HG03439 (cell line): ENCODE measurements at regions not wholly inside any gene's neighbourhood (a gene's known extent, or its start where the extent isn't known, plus 50 kb on each side); places are given as distances from the start of the nearest gene placed in this dataset.
"Not testable (repeated sequence)": the region's sequence is repeated elsewhere in the genome, so short reads cannot be mapped to it uniquely, and the experiment has no call there.

Source experiments
- ATAC-seq: cut with Tn5 transposase; IDR thresholded peaks from one replicate; pipeline ENCODE4 v1.9.1; 2021; ENCODE audit warnings: mild to moderate bottlenecking, moderate library complexity; ENCODE audit not compliant: unreplicated experiment

- peak; percentile 81 for ATAC-seq
Observed at GRCh38 chr4:154164931-154165839, 326.4 kb downstream of the DCHS2 start.

DNA sequence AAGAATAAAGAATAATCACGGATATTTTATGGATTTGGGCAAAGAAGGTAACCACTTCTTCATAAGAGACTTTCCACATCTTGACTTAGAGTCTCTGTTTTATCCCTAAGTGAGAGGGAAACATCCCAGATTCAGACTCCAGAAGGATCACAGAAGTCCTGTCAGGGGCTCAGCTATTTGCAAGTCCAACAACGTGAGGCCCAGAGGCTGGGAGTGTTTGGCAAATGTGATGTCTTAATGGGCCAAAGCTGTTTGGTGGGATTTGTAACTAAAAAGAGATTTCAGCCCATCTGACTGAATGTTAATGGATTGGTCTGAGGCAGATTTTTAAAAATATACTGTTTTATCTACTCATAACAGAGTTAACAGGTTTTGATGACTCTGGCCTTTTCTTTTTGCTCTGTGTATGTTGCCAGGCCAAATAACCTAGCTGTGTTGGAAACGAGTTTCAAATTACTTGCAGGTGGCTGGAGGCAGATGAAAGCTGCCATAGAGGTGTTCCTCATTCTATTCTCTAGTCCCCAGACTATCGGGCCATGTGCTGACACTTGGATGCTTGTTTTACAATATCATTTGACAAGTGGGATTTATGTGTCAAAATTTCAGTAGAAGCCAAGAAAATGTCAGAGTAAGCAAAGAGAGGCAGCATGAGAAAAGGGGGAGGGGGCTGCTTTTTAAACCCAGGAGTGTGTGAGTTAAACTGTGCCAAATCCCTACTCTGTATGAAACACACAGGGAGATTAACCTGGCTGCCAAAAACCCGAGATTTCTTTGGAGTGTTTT lies 330.9 kb downstream of the DCHS2 start:
- ATAC-seq, result no peak

- ATAC-seq, result no peak
Observed at GRCh38 chr4:154158361-154159155, 333.0 kb downstream of the DCHS2 start.

DNA sequence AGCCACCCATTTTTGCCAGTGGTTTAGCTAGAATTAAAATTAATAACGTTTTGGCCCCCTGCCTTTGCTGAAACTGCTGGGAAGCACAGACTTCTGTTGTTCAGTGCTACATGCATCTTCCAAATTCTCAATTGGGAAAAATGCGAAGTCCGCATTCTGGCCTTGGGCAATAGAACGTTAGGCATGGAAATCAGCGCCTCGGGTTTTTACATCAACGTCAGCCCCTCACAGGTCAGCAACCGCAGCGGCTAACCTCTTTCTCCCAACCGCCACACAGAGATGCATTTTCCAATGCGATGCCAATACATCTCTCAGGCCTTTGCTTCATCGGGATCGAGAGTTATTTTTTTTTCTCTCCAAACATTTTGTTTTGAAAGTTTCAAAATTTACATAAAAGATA lies 339.1 kb downstream of the DCHS2 start:
- ATAC-seq, result no peak

DNA sequence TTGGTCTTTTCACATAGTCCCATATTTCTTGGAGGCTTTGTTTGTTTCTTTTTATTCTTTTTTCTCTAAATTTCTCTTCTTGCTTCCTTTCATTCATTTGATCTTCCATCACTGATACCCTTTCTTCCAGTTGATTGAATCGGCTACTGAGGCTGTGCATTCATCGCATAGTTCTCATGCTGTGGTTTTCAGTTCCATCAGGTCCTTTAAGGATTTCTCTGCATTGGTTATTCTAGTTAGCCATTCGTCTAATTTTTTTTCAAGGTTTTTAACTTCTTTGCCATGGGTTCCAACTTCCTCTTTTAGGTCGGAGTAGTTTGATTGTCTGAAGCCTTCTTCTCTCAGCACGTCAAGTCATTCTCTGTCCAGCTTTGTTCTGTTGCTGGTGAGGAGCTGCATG lies 342.4 kb downstream of the DCHS2 start:
- not testable (repeated sequence) for ATAC-seq

GRCh38 chr4:154143720-154144119 lies 347.9 kb downstream of the DCHS2 start:
- ATAC-seq, result no peak

- ATAC-seq, result no peak
Observed at GRCh38 chr4:154142664-154143063, 348.9 kb downstream of the DCHS2 start.

DNA sequence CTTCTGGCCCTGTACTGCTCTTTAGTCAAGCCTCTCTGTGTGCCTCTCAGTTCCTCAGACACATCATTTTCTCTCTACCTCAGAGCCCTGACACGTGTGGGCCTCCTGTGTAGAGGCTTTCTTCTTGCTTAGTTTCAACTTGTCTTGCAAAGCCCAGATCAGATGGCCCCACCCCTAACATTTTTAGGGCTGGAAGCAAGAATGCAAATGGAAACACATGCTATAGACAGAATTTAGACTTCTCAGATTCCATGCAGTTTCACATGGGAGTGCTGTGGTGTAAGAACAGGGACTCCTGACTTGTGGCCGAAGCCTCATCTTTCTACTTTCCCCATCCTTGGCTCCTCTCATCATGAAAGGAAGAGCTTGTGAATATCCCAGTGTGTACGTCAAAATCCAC lies 350.7 kb downstream of the DCHS2 start:
- no peak for ATAC-seq

- no peak for ATAC-seq
Observed at GRCh38 chr4:154137320-154137905, 348.5 kb upstream of the SFRP2 start.

DNA sequence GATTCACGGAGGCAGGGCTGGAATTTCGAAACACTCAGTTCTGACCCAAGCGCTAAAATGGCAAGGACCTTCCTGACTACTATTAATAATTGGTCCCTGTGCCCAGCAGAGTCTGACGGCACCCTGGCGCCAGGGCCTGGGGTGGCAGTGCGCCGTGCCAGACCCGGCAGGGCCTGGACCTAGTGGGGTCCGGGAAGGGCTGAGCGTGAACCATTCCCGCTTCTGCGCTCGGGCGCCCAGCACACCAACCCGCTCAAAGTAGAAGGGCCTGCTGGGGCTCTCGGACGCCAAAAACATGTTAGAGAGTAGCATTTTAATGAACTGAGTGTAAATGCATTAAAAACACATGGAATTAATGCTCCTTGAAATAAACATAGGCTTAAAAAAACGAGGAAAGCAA lies 346.7 kb upstream of the SFRP2 start:
- ATAC-seq, result no peak

- ATAC-seq, result no peak
Observed at GRCh38 chr4:154132406-154132805, 343.5 kb upstream of the SFRP2 start.

DNA sequence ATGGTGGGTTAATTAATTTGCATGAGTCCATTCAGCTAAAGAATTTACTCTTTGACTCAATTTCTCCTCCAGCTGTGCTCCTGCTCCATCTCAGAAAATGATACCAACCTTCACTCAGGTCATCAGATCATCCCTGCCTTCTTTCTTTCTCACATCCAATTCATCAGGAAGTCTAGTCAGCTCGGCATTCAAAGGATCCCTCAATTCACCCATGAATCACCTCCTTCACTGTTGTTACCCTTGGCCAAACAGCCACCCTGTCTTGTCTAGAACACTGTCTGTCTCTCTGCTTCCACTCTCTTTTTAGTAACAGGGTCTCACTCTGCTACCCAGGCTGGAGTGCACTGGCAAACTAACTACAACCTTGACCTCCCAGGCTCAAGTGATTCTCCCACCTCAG lies 337.4 kb upstream of the SFRP2 start:
- no peak for ATAC-seq

DNA sequence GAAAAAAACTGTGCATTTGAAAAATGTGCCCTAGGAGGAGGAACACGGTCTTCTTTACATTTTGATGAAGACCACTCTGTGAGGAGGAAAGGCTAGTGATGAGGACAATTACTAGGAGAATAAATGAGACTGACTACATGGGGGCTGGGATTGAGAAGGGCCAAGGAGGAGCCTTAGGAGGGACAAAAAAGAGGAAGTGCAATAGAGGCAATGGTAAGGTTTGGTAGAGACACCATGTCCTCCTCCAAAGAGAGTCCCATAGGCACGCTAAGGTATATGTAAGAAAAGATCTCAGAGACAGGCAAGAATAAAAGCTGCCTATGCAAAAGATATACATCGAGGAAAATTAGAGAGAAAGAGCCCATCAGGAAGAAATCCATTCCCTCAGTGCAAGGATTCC lies 336.5 kb upstream of the SFRP2 start:
- ATAC-seq, result no peak

GRCh38 chr4:154124539-154125255 lies 335.8 kb upstream of the SFRP2 start:
- no peak for ATAC-seq

- no peak for ATAC-seq
Observed at GRCh38 chr4:154123897-154124296, 335.0 kb upstream of the SFRP2 start.

GRCh38 chr4:154120690-154121345 lies 331.9 kb upstream of the SFRP2 start:
- no peak for ATAC-seq

DNA sequence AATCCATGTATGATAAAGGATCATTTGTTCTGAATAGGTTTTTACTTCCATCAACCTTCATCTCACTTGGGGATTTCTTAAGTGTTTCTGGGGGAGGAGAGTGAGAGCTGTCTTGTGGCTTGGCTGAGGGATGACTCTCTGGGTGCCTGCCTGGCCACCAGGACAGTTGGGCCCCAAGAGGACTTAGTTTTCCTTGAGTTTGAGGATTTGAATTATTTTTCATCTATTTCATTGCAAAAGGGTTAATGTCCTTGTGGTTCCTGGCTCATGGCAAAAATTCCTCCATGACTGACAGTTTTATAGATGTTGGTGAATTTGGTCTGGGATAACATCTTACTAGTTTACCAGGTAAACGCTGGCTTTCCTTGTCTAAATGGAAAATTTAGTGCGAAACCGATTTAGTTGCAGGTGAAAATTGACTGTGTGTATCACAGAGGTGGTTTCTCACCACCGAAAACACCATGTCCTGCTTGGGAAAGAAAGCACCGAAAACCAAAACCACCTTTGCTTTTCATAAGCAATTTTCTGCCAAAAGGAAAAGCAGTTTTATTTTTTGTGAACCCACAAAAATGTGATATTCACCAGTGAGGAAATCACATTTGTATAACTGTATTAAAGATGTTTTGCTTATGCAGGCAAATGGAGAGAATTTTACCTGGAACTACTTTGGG lies 331.3 kb upstream of the SFRP2 start:
- ATAC-seq, result no peak

DNA sequence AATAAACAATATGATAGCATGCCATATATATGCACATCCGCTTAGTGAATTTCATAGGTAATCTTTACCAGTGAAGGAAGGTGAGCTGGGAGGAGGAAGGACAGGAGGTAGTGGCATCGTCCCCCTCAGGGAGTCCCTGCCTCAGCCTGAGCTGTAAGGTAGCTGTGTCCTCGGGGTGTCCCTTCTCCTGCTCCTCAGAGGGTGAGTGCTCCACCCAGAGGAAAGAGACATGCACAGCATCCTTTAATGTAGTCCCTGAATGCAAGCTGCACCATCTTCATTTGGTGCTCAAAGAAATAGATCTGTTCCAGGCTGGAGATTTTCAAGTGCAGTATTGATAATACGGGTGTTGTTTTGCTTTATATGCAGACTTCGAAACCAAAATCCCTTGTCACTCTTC lies 330.4 kb upstream of the SFRP2 start:
- no peak for ATAC-seq

DNA sequence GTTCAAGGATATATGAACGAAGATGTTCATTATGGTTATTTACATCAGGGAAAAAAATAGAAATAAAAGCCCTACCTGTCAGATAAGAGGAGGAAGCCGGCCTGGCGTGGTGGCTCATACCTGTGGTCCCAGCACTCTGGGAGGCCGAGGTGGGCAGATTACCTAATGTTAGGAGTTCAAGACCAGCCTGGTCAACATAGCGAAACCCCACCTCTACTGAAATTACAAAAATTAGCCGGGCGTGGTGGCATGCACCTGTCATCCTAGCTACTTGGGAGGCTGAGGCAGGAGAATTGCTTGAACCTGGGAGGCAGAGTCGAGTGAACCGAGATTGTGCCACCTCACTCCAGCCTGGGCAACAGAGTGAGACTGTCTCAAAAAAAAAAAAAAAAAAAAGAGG lies 328.8 kb upstream of the SFRP2 start:
- ATAC-seq, result not testable (repeated sequence)
